ENCODE measurements at regions not wholly inside any gene's neighbourhood (a gene's known extent, or its start where the extent isn't known, plus 50 kb on each side); places are given as distances from the start of the nearest gene placed in this dataset.

- no peaks in the 10 kb centered on the region for H3K27me3 ChIP-seq (ENCODE audit: control insufficient read depth in 1 of 2, insufficient read depth in 2 of 2, low read length in 2 of 2)
- H2AFZ ChIP-seq (ENCODE audit: low read length), result no peak overlapping the region
- in situ Hi-C loops (cut with HindIII; ENCODE audit: extremely low pct_ligation_motif_present, low pct_unique_long_range_greater_than_20kb) (no loop called here), intact Hi-C loops (cut with micrococcal nuclease; ENCODE audit: unreplicated experiment) (no loop called here)
- no peak overlapping the region for H3K4me2 ChIP-seq (ENCODE audit: low read depth, low read length)
- WGBS (ENCODE audit: low lambda C conversion rate), result 0% methylated on average over 3 of the region's 3 CpGs
- ATAC-seq (no peak), FAIRE-seq (no peak), DNase-seq (ENCODE audit: low spot score) (no peak)
- POLR2A ChIA-PET, result no interaction called here
- TF ChIP-seq DDIT3 (CRISPR knock-in tag; IDR thresholded peaks at IDR 0.05) (no peak), ZNF383 (CRISPR knock-in tag; IDR thresholded peaks at IDR 0.05; ENCODE audit: borderline replicate concordance) (no peak), SAP130 (CRISPR knock-in tag; IDR thresholded peaks at IDR 0.05; ENCODE audit: low read depth) (no peak), RARA (CRISPR knock-in tag; IDR thresholded peaks at IDR 0.05) (no peak), ZNF225 (CRISPR knock-in tag; IDR thresholded peaks at IDR 0.05) (no peak), ZSCAN31 (CRISPR knock-in tag; IDR thresholded peaks at IDR 0.05; ENCODE audit: low read depth) (no peak), WIZ (CRISPR knock-in tag; IDR thresholded peaks at IDR 0.05) (no peak), ZBTB7A (CRISPR knock-in tag; IDR thresholded peaks at IDR 0.05) (no peak), ZNF382 (CRISPR knock-in tag; IDR thresholded peaks at IDR 0.05; ENCODE audit: borderline replicate concordance) (no peak), SNAI1 (CRISPR knock-in tag; IDR thresholded peaks at IDR 0.05; ENCODE audit: borderline replicate concordance) (no peak)
- TF ChIP-seq, protein P1, sequence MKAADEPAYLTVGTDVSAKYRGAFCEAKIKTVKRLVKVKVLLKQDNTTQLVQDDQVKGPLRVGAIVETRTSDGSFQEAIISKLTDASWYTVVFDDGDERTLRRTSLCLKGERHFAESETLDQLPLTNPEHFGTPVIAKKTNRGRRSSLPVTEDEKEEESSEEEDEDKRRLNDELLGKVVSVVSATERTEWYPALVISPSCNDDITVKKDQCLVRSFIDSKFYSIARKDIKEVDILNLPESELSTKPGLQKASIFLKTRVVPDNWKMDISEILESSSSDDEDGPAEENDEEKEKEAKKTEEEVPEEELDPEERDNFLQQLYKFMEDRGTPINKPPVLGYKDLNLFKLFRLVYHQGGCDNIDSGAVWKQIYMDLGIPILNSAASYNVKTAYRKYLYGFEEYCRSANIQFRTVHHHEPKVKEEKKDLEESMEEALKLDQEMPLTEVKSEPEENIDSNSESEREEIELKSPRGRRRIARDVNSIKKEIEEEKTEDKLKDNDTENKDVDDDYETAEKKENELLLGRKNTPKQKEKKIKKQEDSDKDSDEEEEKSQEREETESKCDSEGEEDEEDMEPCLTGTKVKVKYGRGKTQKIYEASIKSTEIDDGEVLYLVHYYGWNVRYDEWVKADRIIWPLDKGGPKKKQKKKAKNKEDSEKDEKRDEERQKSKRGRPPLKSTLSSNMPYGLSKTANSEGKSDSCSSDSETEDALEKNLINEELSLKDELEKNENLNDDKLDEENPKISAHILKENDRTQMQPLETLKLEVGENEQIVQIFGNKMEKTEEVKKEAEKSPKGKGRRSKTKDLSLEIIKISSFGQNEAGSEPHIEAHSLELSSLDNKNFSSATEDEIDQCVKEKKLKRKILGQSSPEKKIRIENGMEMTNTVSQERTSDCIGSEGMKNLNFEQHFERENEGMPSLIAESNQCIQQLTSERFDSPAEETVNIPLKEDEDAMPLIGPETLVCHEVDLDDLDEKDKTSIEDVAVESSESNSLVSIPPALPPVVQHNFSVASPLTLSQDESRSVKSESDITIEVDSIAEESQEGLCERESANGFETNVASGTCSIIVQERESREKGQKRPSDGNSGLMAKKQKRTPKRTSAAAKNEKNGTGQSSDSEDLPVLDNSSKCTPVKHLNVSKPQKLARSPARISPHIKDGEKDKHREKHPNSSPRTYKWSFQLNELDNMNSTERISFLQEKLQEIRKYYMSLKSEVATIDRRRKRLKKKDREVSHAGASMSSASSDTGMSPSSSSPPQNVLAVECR (CRISPR knock-in tag; IDR thresholded peaks at IDR 0.05; ENCODE audit: borderline replicate concordance), result no peak
- no peak overlapping the region for H3K9ac ChIP-seq (ENCODE audit: insufficient read depth, low read depth, low read length)
- no peak overlapping the region for H3K27ac ChIP-seq (ENCODE audit: extremely low read length, insufficient read depth, low read length)
- H3K9me3 ChIP-seq (ENCODE audit: low read length), result no peaks in the 10 kb centered on the region
- H3K79me2 ChIP-seq (ENCODE audit: insufficient read depth, low read length), result no peaks in the 10 kb centered on the region
- BruUV-seq (replicated peaks), result no TSS peak
- CTCF ChIA-PET (ENCODE audit: low intra/inter-chr PET ratio, low total read pairs), result no interaction called here
- H3K4me3 ChIP-seq (replicated peaks in 1 of 3; ENCODE audit: insufficient read depth in 1 of 3, low read depth in 2 of 3, low read length in 3 of 3), result no peak overlapping the region
- H3K4me1 ChIP-seq (ENCODE audit: insufficient read depth, low read length), result no peaks in the 10 kb centered on the region
- no peaks in the 10 kb centered on the region for H3K36me3 ChIP-seq (replicated peaks in 1 of 2; ENCODE audit: control insufficient read depth in 1 of 2, insufficient read depth in 2 of 2, low read length in 2 of 2)
- H4K20me1 ChIP-seq (ENCODE audit: insufficient read depth, low read length), result no peaks in the 10 kb centered on the region
Measured at GRCh38 chr7:91325726-91326125, 61.5 kb downstream of the FZD1 start.

Data from HepG2 (cell line).